Retinal pigment epithelial cell (primary cell): ENCODE measurements at regions not wholly inside any gene's neighbourhood (a gene's known extent, or its start where the extent isn't known, plus 50 kb on each side); places are given as distances from the start of the nearest gene placed in this dataset.

Experiments used
- DNase-seq: peaks from one replicate; pipeline ENCODE4 v3.0.0-alpha.2; 2010; ENCODE audit warnings: low read depth
- H3K4me3 ChIP-seq: 2 replicates; pipeline ENCODE4 v1.5.1; 2011; ENCODE audit warnings: mild to moderate bottlenecking, low read length, control low read depth, moderate library complexity
- CTCF ChIP-seq: conservative IDR thresholded peaks from 2 replicates; pipeline ENCODE4 v1.5.1; 2011; ENCODE audit warnings: low read depth, low read length, control low read depth, inconsistent platforms

- no peak for DNase-seq
- no peak overlapping the region for H3K4me3 ChIP-seq
- no peak for TF ChIP-seq CTCF
Observed at GRCh38 chr1:42057800-42058199, 95.4 kb upstream of the GUCA2B start.

GRCh38 chr1:42056460-42056859 lies 96.8 kb upstream of the GUCA2B start:
- H3K4me3 ChIP-seq = no peak overlapping the region
- TF ChIP-seq CTCF = no peak
- no peak for DNase-seq

- no peak overlapping the region for H3K4me3 ChIP-seq
- no peak for DNase-seq
- no peak for TF ChIP-seq CTCF
Observed at GRCh38 chr1:42055061-42055460, 98.1 kb upstream of the GUCA2B start.

- no peak for TF ChIP-seq CTCF
- no peak for DNase-seq
- no peak overlapping the region for H3K4me3 ChIP-seq
Observed at GRCh38 chr1:42052072-42052699, 101.0 kb upstream of the GUCA2B start.

GRCh38 chr1:42047508-42047880 lies 105.7 kb upstream of the GUCA2B start:
- H3K4me3 ChIP-seq = no peak overlapping the region
- DNase-seq = no peak
- no peak for TF ChIP-seq CTCF

- no peak for DNase-seq
- TF ChIP-seq CTCF = no peak
- H3K4me3 ChIP-seq = no peak overlapping the region
Observed at GRCh38 chr1:42046761-42047507, 106.3 kb upstream of the GUCA2B start.

- no peak for TF ChIP-seq CTCF
- no peak overlapping the region for H3K4me3 ChIP-seq
- no peak for DNase-seq
Observed at GRCh38 chr1:42044346-42044745, 108.9 kb upstream of the GUCA2B start.
